ENCODE measurements at regions not wholly inside any gene's neighbourhood (a gene's known extent, or its start where the extent isn't known, plus 50 kb on each side); places are given as distances from the start of the nearest gene placed in this dataset.
"Not testable (repeated sequence)": the region's sequence is repeated elsewhere in the genome, so short reads cannot be mapped to it uniquely, and the experiment has no call there.

DNA sequence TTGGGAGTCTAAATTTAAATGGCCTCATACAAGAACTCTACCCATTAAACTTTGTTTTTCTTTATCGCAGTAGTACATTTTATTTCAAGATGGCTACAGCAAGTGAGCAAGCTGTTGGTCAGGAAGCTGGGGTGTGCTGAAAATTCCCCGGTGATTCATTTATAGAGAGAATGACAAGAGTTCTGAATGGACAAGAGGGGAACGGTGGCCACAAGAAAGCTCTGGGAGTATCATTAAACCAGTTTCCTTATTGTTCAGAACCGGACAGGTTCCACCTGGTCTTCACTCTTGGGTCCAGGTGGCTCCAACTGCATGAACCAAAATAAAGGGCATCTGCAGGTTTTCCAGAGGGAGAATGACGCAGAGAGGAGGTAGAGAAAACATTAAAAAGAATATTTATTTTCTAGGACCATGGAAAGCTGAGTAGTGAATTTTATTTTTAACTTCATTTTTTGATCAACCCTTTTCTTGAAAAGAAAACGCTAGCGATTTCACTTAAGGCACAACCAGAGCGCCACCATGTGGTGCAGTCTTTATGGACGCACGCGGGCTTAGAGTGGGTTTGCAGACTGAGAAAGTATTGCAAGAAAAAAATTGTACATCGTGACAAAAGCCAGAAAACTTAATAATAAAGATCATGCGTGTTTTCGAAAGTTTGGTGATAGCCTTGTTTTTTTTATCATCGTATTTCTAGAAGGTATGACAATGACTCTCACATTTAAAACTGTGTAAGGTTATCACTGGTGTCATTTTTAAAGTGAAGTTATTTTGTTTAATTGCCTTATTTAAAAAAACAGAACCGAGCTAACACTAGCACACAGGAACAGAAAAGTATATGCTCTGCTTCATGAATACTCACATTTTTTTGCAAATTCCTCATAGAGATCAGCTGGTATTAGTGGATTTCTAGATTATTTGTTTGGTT lies 97.9 kb upstream of the NOL4 start:
- Histone ChIP-seq H3K27ac (ENCODE audit: low read depth, low read length) (no peak overlapping the region), H3K4me3 (ENCODE audit: low read depth, low read length) (no peak overlapping the region), H3K9me3 (ENCODE audit: control insufficient read depth, insufficient read depth, low read length) (no peaks in the 10 kb centered on the region), H3K27me3 (ENCODE audit: control insufficient read depth, insufficient read depth, low read length) (no peaks in the 10 kb centered on the region)
- POLR2A ChIA-PET = no interaction called here
- CTCF ChIA-PET = interaction anchor here (0.6 to 5.7 kb wide), 6 partner anchors 10 to 484 kb away, joined by 3 to 82 read pairs (median 4); no protein-coding TSS in a partner anchor
- TF ChIP-seq, protein P1, sequence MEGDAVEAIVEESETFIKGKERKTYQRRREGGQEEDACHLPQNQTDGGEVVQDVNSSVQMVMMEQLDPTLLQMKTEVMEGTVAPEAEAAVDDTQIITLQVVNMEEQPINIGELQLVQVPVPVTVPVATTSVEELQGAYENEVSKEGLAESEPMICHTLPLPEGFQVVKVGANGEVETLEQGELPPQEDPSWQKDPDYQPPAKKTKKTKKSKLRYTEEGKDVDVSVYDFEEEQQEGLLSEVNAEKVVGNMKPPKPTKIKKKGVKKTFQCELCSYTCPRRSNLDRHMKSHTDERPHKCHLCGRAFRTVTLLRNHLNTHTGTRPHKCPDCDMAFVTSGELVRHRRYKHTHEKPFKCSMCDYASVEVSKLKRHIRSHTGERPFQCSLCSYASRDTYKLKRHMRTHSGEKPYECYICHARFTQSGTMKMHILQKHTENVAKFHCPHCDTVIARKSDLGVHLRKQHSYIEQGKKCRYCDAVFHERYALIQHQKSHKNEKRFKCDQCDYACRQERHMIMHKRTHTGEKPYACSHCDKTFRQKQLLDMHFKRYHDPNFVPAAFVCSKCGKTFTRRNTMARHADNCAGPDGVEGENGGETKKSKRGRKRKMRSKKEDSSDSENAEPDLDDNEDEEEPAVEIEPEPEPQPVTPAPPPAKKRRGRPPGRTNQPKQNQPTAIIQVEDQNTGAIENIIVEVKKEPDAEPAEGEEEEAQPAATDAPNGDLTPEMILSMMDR (IDR thresholded peaks at IDR 0.05; ENCODE audit: low read depth, low read length) = peak; percentile 71
- peak; percentile 8 for DNase-seq (ENCODE audit: low read depth, low spot score)

DNA sequence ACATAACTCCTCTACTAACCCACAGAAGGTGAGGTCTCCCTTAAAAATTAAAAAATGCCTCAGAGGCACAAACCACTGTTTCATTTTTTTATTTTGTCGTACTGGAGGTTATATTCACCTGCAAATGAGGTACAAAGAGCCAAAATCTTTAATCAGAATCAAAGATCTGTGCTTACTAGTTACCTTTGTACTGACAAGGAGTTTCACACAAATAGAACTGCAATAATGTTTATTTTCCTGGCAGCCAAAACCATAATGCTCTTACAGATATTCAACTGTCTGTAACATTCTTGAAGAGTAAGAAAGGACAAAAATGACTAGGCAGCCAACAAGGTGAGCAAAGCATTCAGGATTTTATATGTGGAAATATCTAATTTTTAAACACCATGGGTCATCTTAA lies 105.1 kb upstream of the NOL4 start:
- POLR2A ChIA-PET = no interaction called here
- TF ChIP-seq, protein P1 (IDR thresholded peaks at IDR 0.05; ENCODE audit: low read depth, low read length) = no peak
- CTCF ChIA-PET = no interaction called here
- Histone ChIP-seq H3K9me3 (ENCODE audit: control insufficient read depth, insufficient read depth, low read length) (no peaks in the 10 kb centered on the region; the same call in 1 of the 2 replicates), H3K27me3 (ENCODE audit: control insufficient read depth, insufficient read depth, low read length) (no peaks in the 10 kb centered on the region), H3K4me3 (ENCODE audit: low read depth, low read length) (no peak overlapping the region), H3K27ac (ENCODE audit: low read depth, low read length) (no peak overlapping the region)
- no peak for DNase-seq (ENCODE audit: low read depth, low spot score)

DNA sequence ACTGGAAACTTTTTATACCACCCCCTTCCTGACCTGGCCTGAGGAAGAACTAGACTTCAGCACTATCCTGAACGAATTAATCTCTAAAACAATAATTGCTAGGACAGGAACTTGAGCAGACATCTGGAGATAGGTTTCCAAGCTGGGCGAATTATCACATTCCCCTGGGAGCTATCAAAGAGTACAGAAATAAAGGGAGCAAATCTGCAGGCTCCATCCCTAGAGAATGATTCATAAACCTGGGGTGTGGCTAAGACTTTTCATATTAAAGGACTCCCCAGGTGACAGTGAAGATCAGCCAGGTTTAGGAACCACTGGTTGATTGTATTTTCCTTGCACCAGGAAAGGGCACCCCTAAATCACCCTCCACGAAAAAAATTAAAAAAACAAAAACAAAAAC lies 105.6 kb upstream of the NOL4 start:
- Histone ChIP-seq H3K27me3 (ENCODE audit: control insufficient read depth, insufficient read depth, low read length) (no peaks in the 10 kb centered on the region), H3K27ac (ENCODE audit: low read depth, low read length) (no peak overlapping the region), H3K9me3 (ENCODE audit: control insufficient read depth, insufficient read depth, low read length) (no peaks in the 10 kb centered on the region; the same call in 1 of the 2 replicates), H3K4me3 (ENCODE audit: low read depth, low read length) (no peak overlapping the region)
- no peak for DNase-seq (ENCODE audit: low read depth, low spot score)
- TF ChIP-seq, protein P1 (IDR thresholded peaks at IDR 0.05; ENCODE audit: low read depth, low read length) = no peak
- ChIA-PET POLR2A (no interaction called here), CTCF (no interaction called here)

DNA sequence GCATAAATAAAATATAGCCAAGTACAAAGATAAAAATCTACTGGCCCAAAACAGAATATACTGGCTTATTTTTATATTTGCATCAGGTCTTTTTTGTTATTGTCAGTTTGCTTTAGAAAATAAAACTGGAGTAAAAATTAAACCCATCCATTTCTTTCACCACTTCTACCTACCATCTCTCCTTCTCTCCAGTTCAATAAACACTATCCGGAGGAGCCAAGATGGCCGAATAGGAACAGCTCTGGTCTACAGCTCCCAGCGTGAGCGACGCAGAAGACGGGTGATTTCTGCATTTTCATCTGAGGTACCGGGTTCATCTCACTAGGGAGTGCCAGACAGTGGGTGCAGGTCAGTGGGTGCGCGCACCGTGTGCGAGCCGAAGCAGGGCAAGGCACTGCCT lies 106.2 kb upstream of the NOL4 start:
- CTCF ChIA-PET, POLR2A ChIA-PET: not testable (repeated sequence)

DNA sequence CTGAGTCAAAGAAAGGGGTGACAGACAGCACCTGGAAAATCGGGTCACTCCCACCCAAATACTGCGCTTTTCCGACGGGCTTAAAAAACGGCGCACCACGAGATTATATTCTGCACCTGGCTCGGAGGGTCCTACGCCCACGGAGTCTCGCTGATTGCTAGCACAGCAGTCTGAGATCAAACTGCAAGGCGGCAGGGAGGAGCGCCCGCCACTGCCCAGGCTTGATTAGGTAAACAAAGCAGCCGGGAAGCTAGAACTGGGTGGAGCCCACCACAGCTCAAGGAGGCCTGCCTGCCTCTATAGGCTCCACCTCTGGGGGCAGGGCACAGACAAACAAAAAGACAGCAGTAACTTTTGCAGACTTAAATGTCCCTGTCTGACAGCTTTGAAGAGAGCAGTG lies 106.6 kb upstream of the NOL4 start:
- POLR2A ChIA-PET; H3K9me3 ChIP-seq (ENCODE audit: control insufficient read depth, insufficient read depth, low read length); CTCF ChIA-PET; H3K27ac ChIP-seq (ENCODE audit: low read depth, low read length); H3K4me3 ChIP-seq (ENCODE audit: low read depth, low read length); H3K27me3 ChIP-seq (ENCODE audit: control insufficient read depth, insufficient read depth, low read length); DNase-seq (ENCODE audit: low read depth, low spot score): not testable (repeated sequence)

More for the DNA sequence above, 106.2 kb upstream of the NOL4 start:
- H3K9me3 ChIP-seq (ENCODE audit: control insufficient read depth, insufficient read depth, low read length); DNase-seq (ENCODE audit: low read depth, low spot score); H3K27ac ChIP-seq (ENCODE audit: low read depth, low read length); H3K27me3 ChIP-seq (ENCODE audit: control insufficient read depth, insufficient read depth, low read length); H3K4me3 ChIP-seq (ENCODE audit: low read depth, low read length): not testable (repeated sequence)

DNA sequence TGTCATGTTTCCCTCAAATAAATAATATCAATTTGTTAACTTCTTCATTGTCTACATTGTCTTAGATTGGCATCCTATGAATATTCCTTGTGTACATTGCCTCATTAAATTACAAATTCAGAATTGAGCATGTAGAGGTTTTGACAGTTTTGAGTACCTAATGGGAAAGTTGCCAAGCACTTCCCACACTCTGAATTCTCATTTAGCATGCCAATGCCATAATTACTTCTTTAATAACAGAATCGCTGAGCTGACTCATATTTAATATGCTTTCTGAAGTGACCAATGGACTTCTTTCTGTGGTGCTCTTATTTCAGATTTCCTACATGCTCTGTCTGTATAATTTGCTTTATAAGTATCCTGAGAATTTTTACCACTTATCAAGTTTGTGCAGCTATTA lies 114.4 kb upstream of the NOL4 start:
- no peaks in the 10 kb centered on the region for H3K27me3 ChIP-seq (ENCODE audit: control insufficient read depth, insufficient read depth, low read length)
- ChIA-PET CTCF (no interaction called here), POLR2A (no interaction called here)
- no peak overlapping the region for H3K27ac ChIP-seq (ENCODE audit: low read depth, low read length)
- H3K9me3 ChIP-seq (ENCODE audit: control insufficient read depth, insufficient read depth, low read length) = no peaks in the 10 kb centered on the region
- DNase-seq (ENCODE audit: low read depth, low spot score) = no peak
- H3K4me3 ChIP-seq (ENCODE audit: low read depth, low read length) = no peak overlapping the region
- TF ChIP-seq, protein P1 (IDR thresholded peaks at IDR 0.05; ENCODE audit: low read depth, low read length) = no peak
